HG03159 (cell line): ENCODE measurements at regions not wholly inside any gene's neighbourhood (a gene's known extent, or its start where the extent isn't known, plus 50 kb on each side); places are given as distances from the start of the nearest gene placed in this dataset.
"Not testable (repeated sequence)": the region's sequence is repeated elsewhere in the genome, so short reads cannot be mapped to it uniquely, and the experiment has no call there.

ENCODE experiments used
- ATAC-seq: cut with Tn5 transposase; IDR thresholded peaks from one replicate; pipeline ENCODE4 v1.9.1; 2021; ENCODE audit warnings: mild to moderate bottlenecking, moderate library complexity; ENCODE audit not compliant: unreplicated experiment

DNA sequence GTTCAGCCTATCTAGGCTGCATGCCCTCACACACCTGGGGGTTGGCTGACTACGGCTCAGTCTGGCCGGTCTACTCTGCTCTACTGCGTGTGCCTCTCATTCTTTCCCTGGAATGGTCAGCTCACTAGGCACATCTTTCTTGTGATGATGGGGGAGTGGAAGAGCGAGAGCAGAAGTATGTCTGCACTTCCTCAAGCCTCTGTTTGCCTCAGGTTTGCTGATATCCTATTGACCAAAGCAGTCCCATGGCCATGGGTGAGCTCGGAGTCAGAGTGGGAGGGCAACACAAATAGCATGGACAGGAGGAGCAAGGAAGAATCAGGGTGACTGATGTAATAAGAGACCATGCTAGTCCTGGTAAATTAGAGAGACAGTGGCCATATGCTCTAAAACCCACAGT is 167.9 kb upstream of the PRICKLE2 start:
- ATAC-seq: no peak

DNA sequence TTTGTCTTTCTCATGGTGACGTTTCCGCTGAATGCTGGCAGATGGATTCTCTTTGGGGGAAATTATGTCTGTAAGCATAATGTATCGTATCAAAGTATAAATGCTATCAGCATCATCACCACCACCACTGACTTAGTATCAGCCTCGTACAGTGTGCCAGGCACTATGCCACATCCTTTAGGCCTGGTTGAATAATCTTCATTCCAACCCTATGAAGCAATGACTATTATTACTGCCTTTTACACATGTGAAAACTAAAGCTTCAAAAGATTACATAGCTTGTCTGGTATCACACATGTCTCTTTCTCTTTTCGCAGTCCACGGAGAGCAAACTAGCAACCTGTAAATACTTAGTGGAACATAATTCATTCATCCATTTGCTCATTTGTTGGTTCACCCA is 166.7 kb upstream of the PRICKLE2 start:
- ATAC-seq: no peak

DNA sequence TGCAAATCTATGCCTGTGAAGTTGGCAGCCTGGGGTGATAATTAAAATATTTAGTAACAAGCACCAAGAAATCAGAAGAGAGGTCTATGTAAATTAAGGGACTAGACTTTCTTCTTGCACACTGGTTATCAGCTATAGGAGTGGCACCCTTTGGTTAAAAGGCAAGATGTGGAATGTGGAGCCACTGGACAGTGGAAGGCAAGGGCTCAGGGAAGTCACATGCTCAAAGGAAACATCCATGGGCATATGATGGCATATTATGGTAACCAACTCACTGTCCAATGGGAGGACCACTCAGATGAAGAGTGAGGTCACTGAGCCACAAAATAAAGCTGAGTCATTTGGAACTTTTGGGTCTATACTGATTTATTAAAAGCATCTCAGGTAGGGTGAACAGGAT is 165.6 kb upstream of the PRICKLE2 start:
- no peak for ATAC-seq

DNA sequence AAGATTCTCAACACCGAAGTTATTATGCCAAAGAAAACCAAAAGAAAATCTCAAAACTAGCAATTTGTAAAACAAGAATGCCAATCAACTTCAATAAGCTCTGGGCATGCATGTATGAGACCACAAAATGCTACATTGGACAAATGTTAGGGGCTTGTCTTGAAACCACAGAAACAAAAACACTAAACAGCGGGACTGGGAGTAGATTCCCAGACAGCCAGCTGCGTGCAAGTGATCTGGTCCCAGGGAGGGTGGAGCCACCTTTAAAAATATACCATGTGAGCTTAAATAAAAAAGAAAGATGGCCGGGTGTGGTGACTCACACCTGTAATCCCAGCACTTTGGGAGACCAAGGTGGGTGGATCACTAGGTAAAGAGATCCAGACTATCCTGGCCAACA is 163.6 kb upstream of the PRICKLE2 start:
- ATAC-seq: no peak

DNA sequence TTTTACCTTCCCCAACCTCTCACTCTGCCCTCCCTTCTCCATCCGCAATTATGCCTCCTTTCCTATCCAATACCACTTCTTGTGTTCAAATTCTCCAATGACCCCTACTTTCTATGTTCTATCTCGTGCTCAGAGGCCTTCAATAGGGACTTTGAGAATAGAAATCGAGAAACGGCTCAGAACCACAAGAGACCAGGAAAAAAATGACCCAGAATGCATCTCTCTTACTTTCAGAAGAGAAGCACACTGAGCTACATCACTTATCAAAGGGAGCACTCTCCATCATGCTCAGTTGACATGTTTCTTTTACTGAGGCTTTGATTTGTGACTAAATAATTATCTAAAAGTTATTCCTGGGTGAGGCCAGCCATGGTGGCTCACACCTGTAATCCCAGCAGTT is 162.4 kb upstream of the PRICKLE2 start:
- no peak for ATAC-seq

GRCh38 chr3:64385277-64385676 is 160.0 kb upstream of the PRICKLE2 start:
- ATAC-seq: no peak

GRCh38 chr3:64384561-64384960 is 159.3 kb upstream of the PRICKLE2 start:
- ATAC-seq: no peak

DNA sequence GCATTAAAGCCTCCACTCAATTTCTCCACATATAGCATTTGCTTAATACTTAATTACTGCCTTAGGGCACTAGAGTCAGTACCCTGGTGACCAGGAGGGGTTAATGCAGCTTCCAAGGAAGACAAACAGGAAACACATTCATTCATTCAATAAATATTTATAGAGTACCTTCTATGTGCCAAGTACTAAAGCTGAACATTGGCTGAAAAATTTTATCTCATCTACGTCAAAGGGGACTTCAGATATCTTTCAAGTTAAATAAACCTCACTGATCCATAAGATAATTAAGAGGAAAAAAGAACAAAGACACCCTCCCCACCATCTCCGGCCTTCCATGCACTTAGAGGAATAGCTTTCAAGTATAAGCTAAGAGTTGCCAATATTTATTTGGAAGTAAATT is 156.9 kb upstream of the PRICKLE2 start:
- ATAC-seq: no peak

- no peak for ATAC-seq
Observed at GRCh38 chr3:64381367-64381766, 156.1 kb upstream of the PRICKLE2 start.

DNA sequence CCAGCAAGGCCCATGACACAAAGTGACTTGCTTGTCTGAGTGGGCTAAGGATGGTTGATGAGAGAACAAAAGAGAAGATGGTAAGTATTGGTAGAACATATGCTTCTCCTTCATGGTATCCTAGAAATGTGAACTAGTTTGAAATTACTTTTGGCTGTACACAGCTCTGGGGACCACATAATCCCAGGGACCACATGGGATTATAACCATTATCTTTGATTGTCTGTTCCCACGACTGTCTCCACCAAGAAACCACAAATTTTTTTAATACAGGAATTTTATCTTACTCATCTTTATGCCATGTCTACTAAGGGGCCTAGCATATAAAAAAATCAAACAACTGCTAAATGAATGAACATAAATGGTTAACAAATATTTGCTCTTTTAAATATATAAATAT is 155.3 kb upstream of the PRICKLE2 start:
- ATAC-seq: no peak

DNA sequence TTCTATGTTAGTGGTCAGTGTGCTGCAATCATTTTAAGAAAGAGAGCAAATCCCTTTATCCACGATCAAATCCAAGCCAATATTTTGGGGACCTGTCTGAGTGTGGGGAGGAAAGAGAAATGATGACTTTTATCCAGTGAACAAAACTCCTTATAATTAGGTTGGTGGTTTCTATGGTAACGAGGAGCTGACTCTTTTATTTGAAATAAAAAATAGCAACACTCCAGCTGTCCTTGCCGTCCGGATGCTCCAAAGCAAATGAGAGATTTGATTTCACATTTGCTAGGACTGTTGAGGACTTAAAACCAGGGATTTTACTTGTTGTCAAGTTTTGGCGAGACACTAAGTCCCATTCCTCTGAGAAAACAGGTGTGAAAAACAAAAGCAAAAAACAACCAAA is 154.0 kb upstream of the PRICKLE2 start:
- no peak for ATAC-seq

GRCh38 chr3:64377942-64378341 is 152.7 kb upstream of the PRICKLE2 start:
- ATAC-seq: no peak

DNA sequence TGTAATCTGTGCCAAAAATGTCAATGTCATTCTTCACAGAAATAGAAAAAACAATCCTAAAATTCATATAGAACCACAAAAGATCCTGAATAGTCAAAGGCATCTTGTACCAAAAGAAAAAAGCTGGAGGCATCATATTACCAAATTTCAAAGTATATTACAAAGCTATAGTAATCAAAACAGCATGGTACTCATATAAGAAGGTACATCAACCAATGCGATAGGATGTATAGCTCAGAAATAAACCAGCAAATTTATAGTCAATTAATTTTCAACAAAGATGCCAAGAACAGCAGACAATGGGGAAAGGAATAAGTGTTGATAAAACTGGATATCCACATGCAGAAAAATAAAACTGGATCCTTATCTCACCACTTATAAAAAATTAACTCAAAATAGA is 150.5 kb upstream of the PRICKLE2 start:
- ATAC-seq: no peak

DNA sequence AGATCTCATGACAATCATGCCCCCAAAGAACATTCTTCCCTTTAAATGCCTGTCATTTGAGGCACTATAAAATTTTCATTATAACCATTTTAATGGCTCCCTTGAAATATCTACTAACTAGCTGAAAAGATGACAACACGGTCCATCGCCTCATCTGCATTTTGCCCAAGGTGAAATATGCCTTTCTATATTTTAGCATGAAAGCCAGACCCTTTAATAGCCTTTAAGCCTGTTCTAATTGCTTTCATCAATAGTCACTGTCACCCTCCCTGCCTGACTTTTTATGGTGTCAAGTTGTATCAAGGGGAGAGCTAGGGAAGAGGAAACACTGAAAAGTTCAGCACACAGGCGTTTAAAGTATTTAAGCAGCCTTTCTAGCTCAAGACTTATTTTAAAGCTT is 144.1 kb upstream of the PRICKLE2 start:
- no peak for ATAC-seq

DNA sequence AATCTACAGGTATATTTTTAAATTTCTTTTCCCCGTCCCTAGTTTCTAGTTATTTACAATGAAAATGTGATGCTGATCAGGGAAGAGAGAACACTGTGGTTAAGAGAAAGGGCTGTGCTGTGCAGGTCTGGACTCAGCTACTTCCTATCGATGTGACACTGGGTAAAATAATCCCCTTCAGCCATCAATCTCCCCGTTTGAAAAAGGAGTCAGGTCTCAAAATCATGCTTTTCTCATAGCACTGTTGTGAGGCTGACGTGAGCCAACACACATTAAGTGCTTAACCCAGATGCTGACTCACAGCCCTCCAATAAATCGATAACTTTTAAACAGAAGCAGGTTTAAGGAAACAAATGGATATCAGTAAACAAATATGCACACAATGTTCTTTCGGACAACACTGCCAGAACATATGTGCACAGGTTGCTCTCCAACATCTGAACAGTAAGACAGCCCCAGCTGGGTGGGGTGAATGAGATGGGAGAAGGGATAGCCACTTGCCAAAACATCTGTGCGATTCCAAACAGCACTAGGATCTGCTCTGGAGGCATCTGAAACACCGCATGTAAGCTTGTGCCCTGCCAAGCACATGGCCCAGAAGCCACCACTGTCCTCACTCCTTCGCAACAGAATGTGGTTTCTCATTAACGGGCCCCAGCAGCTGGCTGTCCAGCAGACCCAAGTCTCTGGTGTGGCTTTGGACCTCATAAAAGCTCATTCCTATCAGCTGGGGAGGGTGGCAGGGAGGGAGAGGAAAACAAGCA is 143.2 kb upstream of the PRICKLE2 start:
- no peak for ATAC-seq

DNA sequence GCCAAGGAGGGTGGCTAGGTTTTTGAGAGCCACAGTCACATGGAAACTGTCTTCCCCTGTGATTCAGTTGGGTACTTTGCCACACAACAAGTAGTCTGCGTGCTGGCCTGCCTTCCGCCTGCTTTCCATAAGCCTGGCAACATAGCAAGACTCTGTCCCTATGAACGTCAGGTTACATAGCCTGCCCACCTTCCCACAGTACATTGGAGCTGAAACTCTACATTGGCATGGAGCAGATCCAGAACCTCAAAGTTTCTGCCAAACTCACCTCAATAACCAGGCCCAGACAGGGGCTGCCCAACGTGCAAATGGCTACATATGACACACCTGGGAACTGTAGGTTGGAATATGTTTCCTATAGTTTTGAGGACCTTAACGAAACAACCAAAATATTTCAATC is 140.6 kb upstream of the PRICKLE2 start:
- ATAC-seq: no peak

GRCh38 chr3:64363842-64364241 is 138.6 kb upstream of the PRICKLE2 start:
- no peak for ATAC-seq

DNA sequence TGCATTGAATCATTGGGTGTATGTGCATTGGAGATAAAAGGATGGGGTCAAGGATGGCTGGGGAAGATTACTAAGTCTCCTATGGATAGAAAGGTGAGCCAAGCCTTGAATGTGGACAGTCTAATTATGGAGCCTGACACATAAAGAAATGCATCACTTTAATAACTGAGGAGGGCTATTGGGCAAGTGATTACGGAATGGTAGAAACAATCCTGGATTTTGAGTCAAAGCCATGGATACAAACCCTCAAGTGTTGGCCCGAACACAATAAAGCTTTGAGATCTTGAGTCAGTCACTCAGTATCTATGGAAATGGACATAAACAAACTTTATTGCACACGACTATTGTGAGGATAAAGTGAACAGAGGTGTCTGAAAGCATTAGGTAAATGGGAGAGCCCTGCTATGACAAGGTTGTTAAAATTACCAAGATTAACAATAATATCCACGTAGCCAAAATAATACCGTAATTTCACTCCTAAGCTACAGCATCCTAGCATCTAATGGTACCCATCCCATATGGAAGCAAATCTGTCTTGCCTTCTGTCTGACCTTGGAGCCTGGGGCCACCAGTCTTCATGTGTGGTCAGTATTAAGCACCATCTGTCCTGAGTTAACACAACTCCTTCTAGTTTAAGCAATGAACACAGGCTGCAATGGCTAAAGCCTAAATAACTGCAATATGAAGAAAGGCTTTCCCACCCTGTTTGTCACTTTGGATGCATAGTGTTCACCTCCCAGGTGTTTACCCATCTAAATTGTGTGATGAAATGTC is 136.9 kb upstream of the PRICKLE2 start:
- no peak for ATAC-seq

GRCh38 chr3:64361036-64361435 is 135.8 kb upstream of the PRICKLE2 start:
- ATAC-seq: not testable (repeated sequence)

DNA sequence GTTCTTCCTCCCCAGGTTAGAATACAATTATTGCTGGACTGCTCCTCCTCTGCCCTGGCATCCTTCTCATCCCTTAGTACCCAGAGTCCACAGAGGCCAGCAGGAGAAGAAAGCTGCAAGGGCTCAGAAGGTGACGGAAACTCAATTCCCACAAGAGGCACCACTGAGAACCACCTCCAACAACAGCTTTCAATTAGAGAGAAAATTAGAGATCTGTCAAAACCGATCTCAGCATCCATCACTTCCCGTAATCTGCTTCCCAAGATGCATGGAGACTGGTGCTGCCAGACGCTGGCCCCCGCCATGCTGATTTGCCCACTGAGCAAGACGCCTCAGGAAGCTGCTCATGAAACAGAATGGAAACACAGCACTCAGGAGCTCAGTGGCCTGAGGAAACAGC is 135.0 kb upstream of the PRICKLE2 start:
- ATAC-seq: no peak

DNA sequence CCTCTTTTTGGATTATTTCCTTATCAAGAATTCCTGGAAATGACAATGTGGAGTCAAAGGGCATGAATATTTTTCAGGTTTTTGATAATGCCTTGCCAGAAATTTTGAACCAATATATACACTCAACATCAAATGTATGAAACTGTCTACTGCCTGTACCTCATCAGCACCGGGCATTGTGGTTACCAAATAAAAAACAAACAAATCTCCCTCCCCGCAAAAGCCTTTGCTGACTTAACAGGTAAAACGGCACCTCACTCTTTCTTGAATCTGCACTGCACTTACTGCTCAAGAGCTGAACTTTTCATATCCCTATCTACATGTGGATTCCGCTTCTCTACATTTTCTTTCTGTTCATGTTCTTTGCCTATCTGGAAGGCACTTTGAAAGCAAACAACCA is 134.5 kb upstream of the PRICKLE2 start:
- no peak for ATAC-seq

DNA sequence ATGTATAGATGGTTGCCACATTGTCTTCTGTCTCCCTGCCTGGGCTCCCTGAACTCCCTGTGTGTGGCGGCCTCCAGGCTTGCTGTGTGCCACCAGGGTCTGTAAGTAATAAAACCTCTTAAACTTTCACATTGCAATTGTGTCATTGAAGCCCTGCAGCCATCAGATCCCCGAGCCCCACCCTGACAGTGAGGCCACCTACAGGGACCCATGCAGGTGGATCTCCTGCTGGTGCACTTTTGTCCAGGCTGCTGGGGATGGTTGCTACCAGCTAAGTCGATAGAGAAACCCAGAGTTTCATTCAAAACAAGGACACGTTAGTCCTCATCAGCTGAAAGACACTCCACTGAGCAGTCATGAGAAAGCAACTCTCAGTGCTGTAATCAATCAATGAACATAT is 133.6 kb upstream of the PRICKLE2 start:
- no peak for ATAC-seq

DNA sequence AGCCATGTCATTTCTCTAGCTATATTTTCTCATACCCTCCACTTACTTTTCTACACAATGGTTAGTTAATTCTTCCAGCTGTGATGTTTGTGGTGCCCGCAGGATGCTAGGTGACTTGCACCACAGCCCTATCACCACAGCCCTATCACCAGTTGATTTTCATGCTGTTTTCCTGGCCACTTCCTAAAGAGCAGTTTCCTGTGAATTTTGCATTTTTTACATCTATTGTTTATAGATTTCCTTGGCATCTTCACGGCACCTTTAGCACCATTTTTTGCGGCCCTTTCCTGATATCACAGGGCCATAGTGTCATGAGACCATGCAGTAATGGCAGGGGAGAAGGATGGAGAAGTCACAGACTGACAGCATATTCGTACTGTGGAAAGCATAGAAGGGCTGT is 132.9 kb upstream of the PRICKLE2 start:
- no peak for ATAC-seq
